ENCODE measurements at regions not wholly inside any gene's neighbourhood (a gene's known extent, or its start where the extent isn't known, plus 50 kb on each side); places are given as distances from the start of the nearest gene placed in this dataset.

DNA sequence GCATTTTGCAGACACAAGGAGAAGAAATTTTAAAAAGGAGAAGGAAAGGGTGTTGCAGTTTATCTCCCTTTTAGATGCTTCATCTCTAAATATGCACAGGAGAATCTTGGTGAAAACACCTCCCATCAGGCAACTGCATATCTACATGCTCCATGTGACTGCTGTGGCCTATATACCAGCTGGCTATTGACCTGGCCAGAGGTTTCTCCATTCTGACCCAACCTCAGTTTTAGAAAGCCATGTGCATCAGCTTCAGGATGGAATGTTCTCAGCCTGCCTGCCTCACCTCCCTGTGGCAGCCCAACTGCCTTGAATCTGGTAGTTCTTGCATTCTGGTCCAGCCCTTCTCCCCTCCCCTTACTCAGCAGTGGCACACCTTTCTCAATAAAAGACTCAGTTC lies 1958.8 kb upstream of the CELF4 start:
- TF ChIP-seq, protein P1, sequence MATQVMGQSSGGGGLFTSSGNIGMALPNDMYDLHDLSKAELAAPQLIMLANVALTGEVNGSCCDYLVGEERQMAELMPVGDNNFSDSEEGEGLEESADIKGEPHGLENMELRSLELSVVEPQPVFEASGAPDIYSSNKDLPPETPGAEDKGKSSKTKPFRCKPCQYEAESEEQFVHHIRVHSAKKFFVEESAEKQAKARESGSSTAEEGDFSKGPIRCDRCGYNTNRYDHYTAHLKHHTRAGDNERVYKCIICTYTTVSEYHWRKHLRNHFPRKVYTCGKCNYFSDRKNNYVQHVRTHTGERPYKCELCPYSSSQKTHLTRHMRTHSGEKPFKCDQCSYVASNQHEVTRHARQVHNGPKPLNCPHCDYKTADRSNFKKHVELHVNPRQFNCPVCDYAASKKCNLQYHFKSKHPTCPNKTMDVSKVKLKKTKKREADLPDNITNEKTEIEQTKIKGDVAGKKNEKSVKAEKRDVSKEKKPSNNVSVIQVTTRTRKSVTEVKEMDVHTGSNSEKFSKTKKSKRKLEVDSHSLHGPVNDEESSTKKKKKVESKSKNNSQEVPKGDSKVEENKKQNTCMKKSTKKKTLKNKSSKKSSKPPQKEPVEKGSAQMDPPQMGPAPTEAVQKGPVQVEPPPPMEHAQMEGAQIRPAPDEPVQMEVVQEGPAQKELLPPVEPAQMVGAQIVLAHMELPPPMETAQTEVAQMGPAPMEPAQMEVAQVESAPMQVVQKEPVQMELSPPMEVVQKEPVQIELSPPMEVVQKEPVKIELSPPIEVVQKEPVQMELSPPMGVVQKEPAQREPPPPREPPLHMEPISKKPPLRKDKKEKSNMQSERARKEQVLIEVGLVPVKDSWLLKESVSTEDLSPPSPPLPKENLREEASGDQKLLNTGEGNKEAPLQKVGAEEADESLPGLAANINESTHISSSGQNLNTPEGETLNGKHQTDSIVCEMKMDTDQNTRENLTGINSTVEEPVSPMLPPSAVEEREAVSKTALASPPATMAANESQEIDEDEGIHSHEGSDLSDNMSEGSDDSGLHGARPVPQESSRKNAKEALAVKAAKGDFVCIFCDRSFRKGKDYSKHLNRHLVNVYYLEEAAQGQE (IDR thresholded peaks at IDR 0.05; ENCODE audit: insufficient read depth in 1 of 2, low read depth in 2 of 2, low read length in 2 of 2) = no peak
- TF ChIP-seq POLR2AphosphoS5 (IDR thresholded peaks at IDR 0.05; ENCODE audit: low read depth, low read length) (no peak), TAF1 (IDR thresholded peaks at IDR 0.05; ENCODE audit: borderline replicate concordance, insufficient read depth, low read length) (no peak), SIN3A (IDR thresholded peaks at IDR 0.05; ENCODE audit: borderline replicate concordance, insufficient read depth, low read length) (no peak), FOXP2 (optimal IDR thresholded peaks at IDR 0.05; ENCODE audit: borderline replicate concordance, extremely low read depth, extremely low read length, insufficient read depth) (no peak)

All from PFSK-1 (cell line).